BE2C (cell line): ENCODE measurements at regions not wholly inside any gene's neighbourhood (a gene's known extent, or its start where the extent isn't known, plus 50 kb on each side); places are given as distances from the start of the nearest gene placed in this dataset.

Source experiments
- DNase-seq: peaks from one replicate; pipeline ENCODE4 v3.0.0-alpha.2; 2020
- H3K27me3 ChIP-seq: fragments of 250-450 bp; sonication (Bioruptor Pico); 2 replicates; pipeline ENCODE4 v1.5.1; 2020; ENCODE audit warnings: mild to moderate bottlenecking
- H3K36me3 ChIP-seq: fragments of 250-450 bp; sonication (Bioruptor Pico); 2 replicates; pipeline ENCODE4 v1.5.1; 2020; ENCODE audit warnings: mild to moderate bottlenecking
- H3K4me1 ChIP-seq: fragments of 250-450 bp; sonication (Bioruptor Pico); 2 replicates; pipeline ENCODE4 v1.5.1; 2020
- H3K4me3 ChIP-seq: 2 replicates; pipeline ENCODE4 v1.5.1; 2011; ENCODE audit warnings: low read depth, low read length
- H3K9me3 ChIP-seq: fragments of 250-450 bp; sonication (Bioruptor Pico); 2 replicates; pipeline ENCODE4 v1.5.1; 2020
- TF ChIP-seq, protein P1 (sequence below): IDR thresholded peaks from 2 replicates; pipeline ENCODE4 v1.5.1; 2012; ENCODE audit warnings: mild to moderate bottlenecking, low read depth, low read length

DNA sequence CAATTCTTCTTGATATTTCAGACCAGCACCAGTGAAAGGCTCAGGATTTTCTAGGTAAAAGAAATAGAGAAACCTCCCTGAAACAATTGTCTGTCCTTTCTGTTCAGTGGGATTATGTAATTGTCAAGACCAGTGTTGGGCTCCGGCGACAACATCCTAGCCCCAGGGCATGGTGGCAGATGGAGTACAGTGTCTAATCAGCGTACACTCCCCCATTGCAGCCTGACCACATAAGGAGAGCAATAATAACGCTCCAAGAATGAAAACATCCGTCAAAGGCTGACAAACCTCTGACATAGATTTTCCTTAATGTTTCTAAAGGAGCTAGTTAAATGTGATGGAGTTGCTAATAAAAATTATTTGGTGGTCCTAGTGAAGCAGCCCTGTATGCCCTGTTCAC lies 144.6 kb downstream of the EBLN2 start:
- peak; percentile 65 for DNase-seq

DNA sequence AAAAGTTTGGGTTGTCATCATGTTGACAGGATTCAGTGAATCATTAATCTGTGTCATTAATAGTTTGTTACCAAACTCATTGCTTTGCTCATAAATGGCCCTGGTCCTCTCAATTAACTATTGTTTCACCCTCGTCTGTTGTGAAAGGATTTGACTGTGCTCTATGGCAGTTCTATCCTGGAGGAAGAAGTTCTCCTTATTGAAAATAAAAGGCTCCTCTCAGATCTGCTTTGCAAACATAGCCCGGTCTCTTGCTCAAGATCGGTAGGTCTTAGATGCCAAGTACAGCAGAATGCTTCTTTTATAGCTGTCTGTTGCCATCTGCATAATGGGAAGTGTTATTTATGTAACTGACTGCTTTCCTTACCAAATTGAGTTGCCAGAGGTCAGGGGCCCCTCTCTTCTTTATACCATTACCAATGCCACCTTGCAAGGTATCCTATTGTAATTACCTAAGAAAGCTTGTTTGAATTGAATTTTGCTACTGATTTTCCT lies 146.5 kb downstream of the EBLN2 start:
- Histone ChIP-seq H3K9me3 (no peaks in the 10 kb centered on the region), H3K4me1 (peaks cover 4% of the 10 kb centered on the region; the same call in 1 of the 2 replicates), H3K36me3 (no peaks in the 10 kb centered on the region), H3K4me3 (no peak overlapping the region), H3K27me3 (no peaks in the 10 kb centered on the region)
- TF ChIP-seq, protein P1, sequence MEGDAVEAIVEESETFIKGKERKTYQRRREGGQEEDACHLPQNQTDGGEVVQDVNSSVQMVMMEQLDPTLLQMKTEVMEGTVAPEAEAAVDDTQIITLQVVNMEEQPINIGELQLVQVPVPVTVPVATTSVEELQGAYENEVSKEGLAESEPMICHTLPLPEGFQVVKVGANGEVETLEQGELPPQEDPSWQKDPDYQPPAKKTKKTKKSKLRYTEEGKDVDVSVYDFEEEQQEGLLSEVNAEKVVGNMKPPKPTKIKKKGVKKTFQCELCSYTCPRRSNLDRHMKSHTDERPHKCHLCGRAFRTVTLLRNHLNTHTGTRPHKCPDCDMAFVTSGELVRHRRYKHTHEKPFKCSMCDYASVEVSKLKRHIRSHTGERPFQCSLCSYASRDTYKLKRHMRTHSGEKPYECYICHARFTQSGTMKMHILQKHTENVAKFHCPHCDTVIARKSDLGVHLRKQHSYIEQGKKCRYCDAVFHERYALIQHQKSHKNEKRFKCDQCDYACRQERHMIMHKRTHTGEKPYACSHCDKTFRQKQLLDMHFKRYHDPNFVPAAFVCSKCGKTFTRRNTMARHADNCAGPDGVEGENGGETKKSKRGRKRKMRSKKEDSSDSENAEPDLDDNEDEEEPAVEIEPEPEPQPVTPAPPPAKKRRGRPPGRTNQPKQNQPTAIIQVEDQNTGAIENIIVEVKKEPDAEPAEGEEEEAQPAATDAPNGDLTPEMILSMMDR = no peak
- DNase-seq = no peak

More for the DNA sequence above, 144.6 kb downstream of the EBLN2 start:
- H3K4me3 ChIP-seq = no peak overlapping the region
- H3K4me1 ChIP-seq = peaks cover 4% of the 10 kb centered on the region; the same call in 1 of the 2 replicates
- no peaks in the 10 kb centered on the region for H3K36me3 ChIP-seq
- H3K27me3 ChIP-seq = no peaks in the 10 kb centered on the region
- TF ChIP-seq, protein P1 = no peak
- no peaks in the 10 kb centered on the region for H3K9me3 ChIP-seq

DNA sequence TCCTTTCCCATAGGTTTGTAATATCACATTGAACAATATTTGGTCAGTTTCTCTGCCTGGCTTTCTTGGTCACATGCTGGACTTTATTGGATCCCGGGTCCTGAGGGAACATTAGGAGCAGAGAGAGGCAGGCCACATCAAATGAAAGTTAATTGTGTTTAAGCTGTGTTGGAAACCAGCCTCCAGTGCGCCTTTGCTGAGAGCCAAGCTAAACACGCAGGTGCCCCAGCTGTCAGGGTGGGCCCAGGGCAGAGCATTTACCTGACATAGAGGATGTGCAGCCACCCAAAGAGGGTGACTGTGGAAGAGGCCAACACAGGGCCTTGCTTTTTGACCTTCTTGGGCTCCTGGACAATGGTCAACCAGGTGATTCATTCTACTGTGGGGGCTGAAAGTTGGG lies 149.3 kb downstream of the EBLN2 start:
- Histone ChIP-seq H3K9me3 (no peaks in the 10 kb centered on the region), H3K27me3 (no peaks in the 10 kb centered on the region), H3K4me3 (no peak overlapping the region), H3K4me1 (no peaks in the 10 kb centered on the region), H3K36me3 (no peaks in the 10 kb centered on the region)
- DNase-seq = no peak
- TF ChIP-seq, protein P1 = no peak

DNA sequence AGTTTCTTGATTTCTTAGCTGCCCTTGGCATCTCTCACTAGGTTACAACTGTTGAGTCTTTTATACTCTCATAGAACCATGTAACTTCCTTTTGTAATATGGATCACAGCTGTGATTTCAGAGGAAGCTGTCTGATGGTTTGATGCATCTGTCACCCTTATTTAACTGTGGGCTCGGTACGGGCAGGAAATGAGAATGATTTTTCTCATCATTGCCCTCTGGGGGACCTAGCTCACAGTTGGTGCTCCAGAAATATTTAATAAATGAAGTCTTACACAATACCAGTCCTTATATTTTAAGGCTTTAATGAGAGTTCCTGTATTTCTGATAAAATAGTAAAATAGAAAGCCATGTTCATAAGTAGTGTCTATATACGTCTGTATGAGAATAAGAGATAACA lies 151.2 kb downstream of the EBLN2 start:
- DNase-seq = no peak
- Histone ChIP-seq H3K4me3 (no peak overlapping the region), H3K4me1 (no peaks in the 10 kb centered on the region), H3K9me3 (no peaks in the 10 kb centered on the region), H3K36me3 (no peaks in the 10 kb centered on the region), H3K27me3 (no peaks in the 10 kb centered on the region)
- TF ChIP-seq, protein P1 = no peak

DNA sequence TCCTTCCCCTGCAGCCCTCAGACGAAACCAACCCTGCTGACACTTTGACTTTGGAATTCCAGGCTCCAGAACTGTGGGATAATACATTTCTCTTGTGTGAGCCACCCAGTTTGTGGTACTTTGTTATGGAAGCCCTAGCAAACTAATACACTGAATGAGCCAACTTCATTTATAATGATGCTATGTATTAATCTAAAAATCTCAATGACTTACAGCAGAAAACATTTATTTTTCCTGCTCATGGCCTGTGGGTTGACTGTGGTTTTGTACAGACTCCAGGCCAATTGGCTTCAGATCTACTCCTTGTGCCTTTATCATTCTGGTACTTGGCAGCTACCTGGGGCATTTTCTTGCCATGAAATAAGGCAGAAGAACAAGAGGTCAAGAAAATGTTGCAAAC lies 152.4 kb downstream of the EBLN2 start:
- DNase-seq = no peak
- TF ChIP-seq, protein P1 = no peak

DNA sequence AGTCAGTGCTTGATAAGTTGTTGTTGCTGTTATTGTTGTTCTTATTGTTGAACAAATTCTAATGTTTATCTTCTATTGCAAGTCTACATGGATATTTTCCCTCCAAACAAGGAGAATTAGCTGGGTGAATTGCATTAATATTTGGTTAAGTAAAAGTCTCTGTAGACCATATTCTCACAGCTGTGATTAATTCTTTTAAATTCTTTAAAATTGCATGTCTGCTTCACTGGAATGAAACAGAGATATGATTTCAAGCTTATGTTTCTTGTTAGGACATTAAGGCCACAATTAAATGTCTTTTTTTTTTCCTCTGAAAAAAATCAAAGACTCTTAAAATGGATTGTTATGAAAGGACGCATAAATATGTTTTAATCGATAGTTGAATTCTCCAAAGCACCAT lies 153.4 kb downstream of the EBLN2 start:
- Histone ChIP-seq H3K36me3 (no peaks in the 10 kb centered on the region), H3K9me3 (no peaks in the 10 kb centered on the region), H3K4me1 (no peaks in the 10 kb centered on the region), H3K4me3 (no peak overlapping the region), H3K27me3 (no peaks in the 10 kb centered on the region)
- TF ChIP-seq, protein P1 = no peak
- no peak for DNase-seq

More for the DNA sequence above, 152.4 kb downstream of the EBLN2 start:
- no peak overlapping the region for H3K4me3 ChIP-seq
- H3K36me3 ChIP-seq = no peaks in the 10 kb centered on the region
- H3K9me3 ChIP-seq = no peaks in the 10 kb centered on the region
- H3K4me1 ChIP-seq = no peaks in the 10 kb centered on the region
- H3K27me3 ChIP-seq = no peaks in the 10 kb centered on the region
